Liver (tissue), 8 donors: ENCODE measurements at regions not wholly inside any gene's neighbourhood (a gene's known extent, or its start where the extent isn't known, plus 50 kb on each side); places are given as distances from the start of the nearest gene placed in this dataset.

ENCODE experiments used
- DNase-seq: peaks from one replicate; pipeline ENCODE4 v3.0.0-alpha.2; 2017; ENCODE audit warnings: low spot score
- H3K27ac ChIP-seq, 2 donors: one replicate each; pipeline ENCODE4 v1.7.0; 2013; ENCODE audit warnings: inconsistent platforms in 2 of 2, low read length in 2 of 2, control low read depth in 1 of 2, low read depth in 1 of 2, mild to moderate bottlenecking in 1 of 2
- H3K27me3 ChIP-seq, 4 donors: one replicate each; pipeline versions ENCODE4 v1.6.1 to v1.7.0; 2013; ENCODE audit warnings: low read length in 3 of 4, inconsistent platforms in 1 of 4, mild to moderate bottlenecking in 1 of 4, moderate library complexity in 1 of 4; ENCODE audit not compliant: control insufficient read depth in 4 of 4, insufficient read depth in 4 of 4
- H3K36me3 ChIP-seq, 4 donors: one replicate each; pipeline versions ENCODE4 v1.6.1 to v1.7.0; 2013; ENCODE audit warnings: low read length in 3 of 4, mild to moderate bottlenecking in 3 of 4, low read depth in 1 of 4, moderate library complexity in 1 of 4; ENCODE audit not compliant: control insufficient read depth in 4 of 4, insufficient read depth in 3 of 4
- H3K4me1 ChIP-seq, 4 donors: one replicate each; pipeline versions ENCODE4 v1.6.1 to v1.7.0; 2013; ENCODE audit warnings: low read length in 3 of 4, mild to moderate bottlenecking in 3 of 4, moderate library complexity in 1 of 4; ENCODE audit not compliant: control insufficient read depth in 4 of 4, insufficient read depth in 4 of 4
- H3K4me3 ChIP-seq, 3 donors: one replicate each; pipeline versions ENCODE4 v1.6.1 to v1.7.0; 2013; ENCODE audit warnings: low read length in 3 of 3, control low read depth in 1 of 3, low read depth in 1 of 3, mild to moderate bottlenecking in 1 of 3
- H3K9ac ChIP-seq, 2 donors: one replicate each; pipeline ENCODE4 v1.7.0; 2013; ENCODE audit warnings: low read length in 2 of 2, mild to moderate bottlenecking in 2 of 2, moderate library complexity in 2 of 2, control low read depth in 1 of 2, low read depth in 1 of 2
- H3K9me3 ChIP-seq, 4 donors: one replicate each; pipeline versions ENCODE4 v1.6.1 to v1.7.0; 2013; ENCODE audit warnings: low read length in 3 of 4; ENCODE audit not compliant: control insufficient read depth in 4 of 4
- CTCF ChIP-seq: fragments of 150-350 bp; IDR thresholded peaks from 2 replicates; pipeline ENCODE4 v1.5.1; 2017; ENCODE audit warnings: improper control_type of control experiment, low read depth, low read length; ENCODE audit not compliant: missing input control
- EGR1 ChIP-seq, 2 donors: IDR thresholded peaks; 2 replicates each; pipeline ENCODE4 v1.6.1; 2016 to 2018; ENCODE audit warnings: antibody characterized with exemption in 2 of 2, low read depth in 2 of 2
- FOXA1 ChIP-seq: IDR thresholded peaks from 2 replicates; pipeline ENCODE4 v1.6.1; 2016; ENCODE audit warnings: antibody characterized with exemption
- GABPA ChIP-seq, 2 donors: IDR thresholded peaks in 1 of 2; conservative IDR thresholded peaks in 1 of 2; 2 replicates each; pipeline ENCODE4 v1.6.1; 2016; ENCODE audit warnings: antibody characterized with exemption in 2 of 2, mild to moderate bottlenecking in 1 of 2, moderate library complexity in 1 of 2
- HNF4A ChIP-seq, 2 donors: conservative IDR thresholded peaks; 2 replicates each; pipeline ENCODE4 v1.6.1; 2016; ENCODE audit warnings: antibody characterized with exemption in 2 of 2, mild to moderate bottlenecking in 2 of 2
- HNF4G ChIP-seq: IDR thresholded peaks from 2 replicates; pipeline ENCODE4 v1.6.1; 2016; ENCODE audit warnings: antibody characterized with exemption
- JUND ChIP-seq, 2 donors: IDR thresholded peaks; 2 replicates each; pipeline ENCODE4 v1.6.1; 2016; ENCODE audit warnings: antibody characterized with exemption in 2 of 2
- MAX ChIP-seq: IDR thresholded peaks from 2 replicates; pipeline ENCODE4 v1.6.1; 2016; ENCODE audit warnings: antibody characterized with exemption
- NR2F2 ChIP-seq: IDR thresholded peaks from 2 replicates; pipeline ENCODE4 v1.6.1; 2016; ENCODE audit warnings: antibody characterized with exemption
- RAD21 ChIP-seq, 2 donors: IDR thresholded peaks; 2 replicates each; pipeline ENCODE4 v1.6.1; 2016; ENCODE audit warnings: antibody characterized with exemption in 2 of 2, mild to moderate bottlenecking in 2 of 2
- REST ChIP-seq: IDR thresholded peaks from 2 replicates; pipeline ENCODE4 v1.6.1; 2016; ENCODE audit warnings: antibody characterized with exemption, mild to moderate bottlenecking
- RXRA ChIP-seq, 2 donors: IDR thresholded peaks; 2 replicates each; pipeline ENCODE4 v1.6.1; 2017 to 2018; ENCODE audit warnings: antibody characterized with exemption in 2 of 2, mild to moderate bottlenecking in 1 of 2
- SP1 ChIP-seq: IDR thresholded peaks from 2 replicates; pipeline ENCODE4 v1.6.1; 2018; ENCODE audit warnings: antibody characterized with exemption, mild to moderate bottlenecking
- TAF1 ChIP-seq: conservative IDR thresholded peaks from 2 replicates; pipeline ENCODE4 v1.6.1; 2016; ENCODE audit warnings: antibody characterized with exemption, mild to moderate bottlenecking
- WGBS: extraction: QIAGEN DNeasy Blood & Tissue Kit; methylation state at CpG from one replicate; pipeline ENCODE4 v1.1.7; 2013; 5-methylcytosine and 5-hydroxymethylcytosine counted together
- donor health status: healthy.
- donor health status: healthy.
- donor health status: healthy.
- donor health status: healthy.
- donor health status: healthy.

GRCh38 chr12:69062621-69063237 is 129.8 kb upstream of the CPM start:
- Histone ChIP-seq H3K4me3 (no peak overlapping the region), H3K9ac (no peak overlapping the region), H3K27me3 (no peaks in the 10 kb centered on the region), H3K4me1 (peaks cover 3 to 10% (median 10%) of the 10 kb centered on the region in 4 donors), H3K27ac (no peak overlapping the region), H3K9me3 (no peaks in the 10 kb centered on the region), H3K36me3 (no peaks in the 10 kb centered on the region)
- 90% methylated on average over 3 of the region's 3 CpGs for WGBS
- no peak for DNase-seq
- TF ChIP-seq EGR1 (IDR thresholded peaks at IDR 0.05; ENCODE audit: low read depth in 2 of 2) (no peak), FOXA1 (no peak), RXRA (IDR thresholded peaks at IDR 0.05) (no peak), REST (no peak), SP1 (no peak), NR2F2 (no peak), HNF4A (conservative IDR thresholded peaks at IDR 0.05) (no peak), MAX (no peak), TAF1 (no peak), RAD21 (IDR thresholded peaks at IDR 0.05) (no peak), HNF4G (no peak), JUND (IDR thresholded peaks at IDR 0.05) (no peak), GABPA (IDR thresholded peaks at IDR 0.05 in 1 of 2, conservative IDR thresholded peaks at IDR 0.05 in 1 of 2) (no peak)

DNA sequence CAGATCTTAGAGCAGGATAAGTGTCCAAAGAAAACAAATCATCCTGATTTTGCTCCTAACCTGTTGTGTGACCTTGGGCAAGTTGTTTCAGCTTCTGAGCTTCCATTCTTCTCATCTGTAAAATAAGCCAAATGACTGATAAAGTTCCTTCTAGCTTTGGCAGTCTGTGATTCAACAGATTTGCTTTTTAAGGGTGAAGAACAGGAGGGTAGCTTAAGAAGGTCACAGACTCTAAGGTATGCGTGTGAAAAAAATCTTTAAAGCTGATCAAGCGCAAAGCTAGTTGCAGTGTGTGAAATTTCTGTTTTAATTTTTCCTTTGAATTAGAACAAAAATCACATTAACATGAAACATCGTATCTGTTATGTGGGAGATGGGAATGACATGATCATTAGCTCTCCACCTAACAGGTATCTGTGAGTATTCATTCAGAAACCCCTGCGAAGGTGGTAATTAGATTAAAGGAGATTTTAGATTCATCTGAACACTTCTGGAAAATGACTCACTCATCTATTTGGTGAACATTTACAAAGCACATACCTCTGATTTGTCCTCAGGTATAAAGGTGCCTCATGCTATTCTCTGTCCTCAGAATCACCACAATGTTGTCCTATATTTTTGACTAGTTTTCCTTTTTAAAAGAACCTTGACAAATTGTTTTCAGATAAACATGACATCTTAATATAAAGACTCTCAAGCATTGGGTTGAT is 131.9 kb upstream of the CPM start:
- DNase-seq, result no peak
- no peak overlapping the region for H3K4me3 ChIP-seq
- H3K9me3 ChIP-seq, result no peaks in the 10 kb centered on the region
- no peaks in the 10 kb centered on the region for H3K27me3 ChIP-seq
- peak overlapping the region in 1 of 2 donors; percentile 20 for H3K9ac ChIP-seq
- no peaks in the 10 kb centered on the region for H3K36me3 ChIP-seq
- WGBS, result 96% methylated on average over 4 of the region's 4 CpGs
- peaks cover 3 to 10% (median 10%) of the 10 kb centered on the region in 4 donors for H3K4me1 ChIP-seq
- TF ChIP-seq CTCF, result no peak
- H3K27ac ChIP-seq, result no peak overlapping the region
